Stimulated activated CD8-positive, alpha-beta memory T cell treated with anti-CD3 and anti-CD28 coated beads, Interleukin-12 subunit alpha, Interleukin-12 subunit beta, amount 100 ng/mL, for 1 hour (primary cell): ENCODE measurements at regions not wholly inside any gene's neighbourhood (a gene's known extent, or its start where the extent isn't known, plus 50 kb on each side); places are given as distances from the start of the nearest gene placed in this dataset.
"Not testable (repeated sequence)": the region's sequence is repeated elsewhere in the genome, so short reads cannot be mapped to it uniquely, and the experiment has no call there.

Experiments used
- DNase-seq: peaks from one replicate; pipeline ENCODE4 v3.0.0-alpha.2; 2020; ENCODE audit warnings: low read depth

DNA sequence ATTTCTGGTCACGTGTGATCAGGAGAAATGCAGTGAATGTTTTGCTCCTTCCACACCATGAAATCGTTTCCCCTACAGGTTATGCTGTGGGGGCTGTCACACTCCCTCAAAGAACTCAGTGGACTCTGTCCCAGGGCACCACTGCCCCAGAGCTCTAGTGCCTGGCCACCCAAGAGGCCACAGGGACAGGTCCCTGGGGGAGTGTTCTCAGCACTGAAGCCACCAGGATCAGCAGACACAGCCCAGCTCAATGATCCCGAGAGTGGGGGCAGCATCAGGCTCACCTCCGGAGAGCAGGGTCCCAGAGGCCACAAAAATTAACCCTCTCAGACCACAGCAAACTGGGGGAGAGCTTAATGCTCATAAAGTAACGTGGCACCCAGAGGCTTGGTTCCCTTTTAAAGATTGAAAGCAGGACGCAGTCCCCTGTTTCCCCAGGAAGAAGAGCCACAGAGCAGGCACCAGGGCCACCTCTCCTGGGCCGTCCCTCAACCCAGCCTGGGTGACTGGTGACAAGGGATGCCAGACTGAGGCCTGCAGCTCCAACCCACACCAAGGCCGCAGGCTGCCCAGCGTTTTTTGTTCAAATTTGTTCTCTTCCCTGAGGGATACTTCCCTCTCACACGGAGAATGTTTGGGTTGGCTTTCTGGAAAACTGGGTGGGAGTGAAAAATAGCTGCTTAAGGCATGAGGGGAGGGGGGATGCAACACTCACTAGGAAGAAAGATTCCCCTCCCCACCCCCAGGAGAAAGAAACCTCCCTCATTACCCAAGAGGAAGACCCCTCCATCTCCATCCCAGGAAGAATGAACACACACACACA, 123.3 kb upstream of the IGF1R start:
- no peak for DNase-seq

GRCh38 chr15:98525661-98526001, 122.7 kb upstream of the IGF1R start:
- DNase-seq = no peak

DNA sequence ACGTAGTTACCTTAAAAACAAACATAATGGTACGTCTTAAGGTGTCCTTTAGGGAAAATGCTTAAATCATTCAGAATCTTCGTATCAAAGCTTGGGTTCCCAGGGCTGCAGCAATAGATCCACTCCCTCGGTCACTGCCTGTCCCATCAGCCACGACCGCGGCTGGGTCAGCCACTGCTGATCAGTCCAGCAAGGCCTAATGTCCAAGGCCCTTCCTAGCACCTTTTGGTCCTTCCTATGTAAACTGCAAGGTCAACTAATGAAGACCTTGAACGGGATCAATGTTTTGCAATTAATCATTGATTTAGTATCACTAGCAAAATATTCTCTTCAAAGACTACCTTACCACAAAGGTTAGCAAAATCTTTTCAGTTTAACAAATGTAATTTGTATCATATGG, 122.2 kb upstream of the IGF1R start:
- no peak for DNase-seq

GRCh38 chr15:98528046-98528725, 120.2 kb upstream of the IGF1R start:
- no peak for DNase-seq

DNA sequence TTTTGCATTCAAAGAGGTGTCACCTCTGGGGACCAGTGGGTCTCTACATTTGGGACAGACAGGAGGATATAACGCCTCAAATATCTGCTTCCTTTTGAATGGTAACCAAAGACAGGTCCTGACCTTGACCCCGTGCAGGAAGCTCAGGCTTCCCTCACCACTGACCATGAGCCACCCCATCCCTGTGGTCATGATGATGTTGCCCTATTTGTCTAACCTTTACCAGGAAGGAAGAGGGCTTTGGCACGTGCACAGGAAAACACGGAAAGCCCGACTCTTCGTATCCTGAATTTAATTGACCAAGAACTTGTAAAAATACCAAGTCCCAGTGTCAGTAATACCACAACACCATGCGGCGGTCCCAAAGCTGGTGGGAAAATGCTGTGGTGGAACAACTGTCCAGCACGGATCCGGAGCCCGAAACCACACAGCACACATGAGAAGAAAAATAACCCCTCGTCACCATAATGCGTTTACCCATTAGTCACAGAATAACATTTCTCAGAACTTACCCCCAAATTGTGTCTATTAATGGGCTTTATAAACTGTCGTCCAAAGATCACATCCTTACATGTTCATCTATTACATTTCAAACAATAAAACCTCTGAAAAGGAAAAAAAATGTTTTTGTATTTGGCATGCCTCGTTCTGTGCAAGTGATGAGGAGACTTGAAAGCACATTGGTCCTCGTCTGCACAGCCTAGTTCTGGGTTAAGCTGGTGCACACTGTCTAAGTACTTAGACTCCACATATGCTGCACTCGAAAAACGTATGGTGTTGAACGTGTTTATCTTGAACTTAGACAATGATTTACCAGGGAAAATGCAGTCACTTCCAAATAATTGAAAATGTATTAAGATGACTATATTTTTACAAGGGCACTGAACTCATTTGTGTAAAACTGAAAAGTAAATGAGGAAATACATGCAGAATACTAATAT, 118.9 kb upstream of the IGF1R start:
- no peak for DNase-seq

DNA sequence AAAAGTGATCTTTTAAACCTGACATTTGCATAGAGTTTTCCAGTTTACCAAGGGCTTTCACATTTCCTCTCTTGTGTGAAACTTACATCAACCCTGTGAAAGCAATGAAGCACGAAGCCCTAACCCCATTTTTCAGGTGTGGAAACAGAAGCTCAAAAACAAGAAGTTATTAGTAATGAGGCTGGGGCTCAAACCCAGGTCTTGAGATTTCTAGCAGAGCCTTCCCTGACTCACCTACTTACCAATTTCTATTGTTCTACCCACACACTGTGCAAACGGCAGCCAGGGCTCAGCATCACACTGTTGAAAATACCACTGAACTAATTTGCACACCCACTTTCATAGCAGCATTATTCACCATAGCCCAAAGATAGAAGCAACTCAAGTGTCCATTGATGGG, 117.8 kb upstream of the IGF1R start:
- no peak for DNase-seq

- no peak for DNase-seq
Measured at GRCh38 chr15:98532063-98532462, 116.3 kb upstream of the IGF1R start.

DNA sequence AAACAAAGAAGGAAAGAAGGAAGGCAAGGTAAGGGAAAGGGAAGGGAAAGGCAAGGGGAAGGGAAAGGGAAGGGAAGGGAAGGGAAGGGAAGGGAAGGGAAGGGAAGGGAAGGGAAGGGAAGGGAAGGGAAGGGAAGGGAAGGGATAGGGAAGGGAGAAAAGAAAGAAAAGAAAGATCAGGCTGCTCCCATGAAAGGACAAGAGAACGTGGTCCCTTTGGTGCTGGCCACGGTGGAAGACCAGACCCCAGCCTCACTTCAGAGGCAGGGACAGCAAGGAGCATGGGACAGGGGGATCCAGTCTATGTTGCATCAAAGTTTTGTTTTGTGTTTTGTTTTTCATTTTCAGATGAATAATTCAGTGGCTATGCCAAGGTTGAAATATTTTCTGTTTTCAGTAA, 111.4 kb upstream of the IGF1R start:
- DNase-seq = no peak

DNA sequence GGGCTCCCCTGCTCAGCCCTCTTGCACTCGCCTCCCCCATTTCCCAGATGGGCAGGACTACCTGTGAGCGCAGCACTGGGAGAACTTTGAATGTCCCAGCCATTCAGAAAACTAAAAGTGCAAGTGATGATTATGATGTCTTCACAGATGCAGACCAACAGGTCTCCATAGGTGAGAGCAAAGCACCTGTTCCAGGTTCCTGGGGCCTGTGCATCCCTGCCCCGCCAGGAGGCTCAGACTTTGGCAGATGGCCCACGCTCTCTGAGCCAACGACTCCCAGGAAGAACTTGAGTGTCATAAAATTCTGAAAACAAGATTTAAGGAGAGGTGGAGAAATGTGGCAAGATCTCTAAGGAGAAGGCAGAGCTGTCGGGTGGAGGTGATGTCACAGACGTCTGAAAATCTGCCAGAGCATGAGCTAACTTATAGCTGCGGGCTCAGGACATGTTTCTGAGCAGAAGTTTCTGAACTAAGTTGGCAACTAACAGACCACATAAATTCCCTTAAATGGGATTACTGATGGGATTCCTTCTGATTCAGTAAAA, 110.8 kb upstream of the IGF1R start:
- DNase-seq = no peak

DNA sequence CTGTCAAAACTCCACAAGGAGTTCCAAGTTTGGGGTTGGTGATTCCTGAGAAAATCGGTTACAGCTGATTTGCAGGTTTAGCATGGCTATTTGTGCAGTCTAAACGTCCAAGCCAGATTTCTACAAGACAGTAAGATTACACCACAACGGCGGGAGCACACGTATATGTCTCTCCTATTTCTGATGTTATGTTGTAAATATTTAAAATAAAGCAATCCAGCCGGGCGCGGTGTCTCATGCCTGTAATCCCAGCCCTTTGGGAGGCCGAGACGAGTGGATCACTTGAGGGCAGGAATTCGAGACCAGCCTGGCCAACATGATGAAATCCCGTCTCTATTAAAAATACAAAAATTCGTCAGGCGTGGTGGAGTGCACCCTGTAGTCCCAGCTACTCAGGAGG, 106.8 kb upstream of the IGF1R start:
- no peak for DNase-seq

DNA sequence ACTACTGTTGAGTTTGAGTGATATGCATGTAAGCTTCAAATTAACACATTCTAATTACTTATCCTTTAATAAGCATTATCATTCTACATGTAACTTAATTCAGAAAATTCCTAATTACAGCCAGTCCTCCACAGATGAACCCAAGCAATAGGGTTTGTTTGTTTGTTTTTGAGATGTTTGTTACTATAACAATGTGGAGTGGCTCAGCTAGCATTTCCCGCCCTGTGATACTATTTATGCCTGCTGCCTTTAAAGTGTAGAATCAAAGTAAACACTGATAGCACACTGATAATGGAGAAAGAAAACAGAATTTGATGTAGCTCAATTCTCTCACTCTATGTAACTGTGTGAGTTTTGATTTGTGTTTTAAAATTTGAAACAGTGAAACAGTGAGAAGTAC, 105.1 kb upstream of the IGF1R start:
- no peak for DNase-seq

DNA sequence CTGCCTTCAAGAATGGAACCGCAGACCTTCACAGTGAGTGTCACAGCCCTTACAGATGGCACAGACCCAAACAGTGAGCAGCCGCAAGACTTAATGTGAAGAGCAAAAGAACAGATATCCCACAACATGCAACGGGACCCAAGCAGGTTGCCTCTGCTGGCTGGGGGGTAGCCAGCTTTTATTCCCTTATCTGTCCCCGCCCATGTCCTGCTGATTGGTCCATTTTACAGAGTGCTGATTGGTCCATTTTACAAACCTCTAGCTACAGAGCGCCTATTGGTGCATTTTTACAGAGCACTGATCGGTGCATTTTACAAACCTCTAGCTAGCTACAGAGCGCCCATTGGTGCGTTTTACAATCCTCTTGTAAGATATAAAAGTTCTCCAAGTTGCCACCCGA, 102.0 kb upstream of the IGF1R start:
- DNase-seq = no peak

GRCh38 chr15:98547275-98547674, 101.1 kb upstream of the IGF1R start:
- DNase-seq = no peak

DNA sequence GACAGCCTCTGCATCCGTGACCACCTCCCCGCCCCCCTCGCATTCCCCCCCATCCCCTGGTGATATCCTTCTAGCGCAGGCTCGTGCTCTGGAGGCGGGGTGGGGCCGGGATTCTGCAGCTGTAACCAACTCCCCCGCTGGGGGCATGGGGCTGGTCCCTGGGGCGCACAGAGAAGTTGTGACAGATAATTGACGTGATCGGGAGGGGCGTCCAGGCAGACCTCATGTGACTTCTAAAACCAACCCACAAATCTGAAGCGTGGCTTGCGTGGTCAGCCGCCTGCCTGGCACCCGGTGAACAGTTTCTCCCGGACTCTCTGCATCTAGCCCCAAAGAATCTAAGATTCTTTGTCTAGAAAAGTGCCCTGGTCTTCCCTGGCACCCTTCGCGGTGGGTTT, 100.6 kb upstream of the IGF1R start:
- DNase-seq = no peak

GRCh38 chr15:98548139-98548971, 100.0 kb upstream of the IGF1R start:
- DNase-seq = peak; percentile 2

DNA sequence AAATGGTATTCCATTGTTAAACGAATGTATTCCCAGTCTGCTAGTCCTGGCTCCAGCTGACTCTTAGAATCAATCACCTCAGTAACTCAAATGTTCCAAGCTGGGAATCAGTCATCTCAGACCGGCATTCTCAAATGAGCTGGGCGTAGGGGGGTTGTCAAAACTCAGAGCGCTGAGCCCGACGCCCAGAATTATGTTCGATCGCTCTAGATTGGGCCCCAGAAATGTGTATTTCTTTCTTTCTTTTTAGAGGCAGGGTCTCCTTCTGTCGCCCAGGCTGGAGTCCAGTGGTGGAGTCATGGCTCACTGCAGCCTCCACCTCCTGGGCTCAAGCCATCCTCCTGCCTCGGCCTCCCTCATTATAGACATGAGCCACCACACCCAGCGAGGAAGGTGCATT, 99.3 kb upstream of the IGF1R start:
- DNase-seq = no peak

GRCh38 chr15:98549741-98550140, 98.6 kb upstream of the IGF1R start:
- no peak for DNase-seq

DNA sequence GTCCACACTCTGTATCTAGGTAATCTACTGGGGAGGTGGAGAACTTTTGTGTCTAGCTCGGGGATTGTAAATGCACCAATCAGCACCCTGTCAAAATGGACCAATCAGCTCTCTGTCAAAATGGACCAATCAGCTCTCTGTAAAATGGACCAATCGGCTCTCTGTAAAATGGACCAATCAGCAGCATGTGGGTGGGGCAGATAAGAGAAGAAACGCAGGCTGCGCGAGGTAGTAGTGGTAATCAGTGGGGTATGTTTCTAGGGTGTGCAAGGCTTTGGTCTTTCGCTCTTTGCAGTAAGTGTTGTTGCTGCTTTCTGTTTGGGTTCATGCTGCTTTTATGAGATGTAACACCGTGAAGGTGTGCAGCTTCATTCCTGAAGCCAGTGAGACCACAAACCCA, 98.0 kb upstream of the IGF1R start:
- DNase-seq = not testable (repeated sequence)

GRCh38 chr15:98551936-98552562, 96.3 kb upstream of the IGF1R start:
- no peak for DNase-seq

GRCh38 chr15:98554272-98555172, 93.8 kb upstream of the IGF1R start:
- DNase-seq = no peak
